Endothelial cell of umbilical vein (primary cell): ENCODE measurements at regions not wholly inside any gene's neighbourhood (a gene's known extent, or its start where the extent isn't known, plus 50 kb on each side); places are given as distances from the start of the nearest gene placed in this dataset.

Source experiments
- BruUV-seq: library from RNA; stranded (reverse); fragments of 400-500 nt; replicated peaks from 2 replicates; lab custom pipeline; 2021; lab: Mats Ljungman, UMichigan
- CTCF ChIA-PET: fragments of 300-600, 350-600 bp; sonication (Branson Sonifier 250); formaldehyde crosslinking; loops from one replicate; lab custom pipeline; 2021; ENCODE audit warnings: antibody characterized with exemption, inconsistent platforms; lab: Charles Lee
- POLR2A ChIA-PET: fragments of 300-600, 350-600 bp; sonication (Branson Sonifier 250); formaldehyde crosslinking; loops from one replicate; lab custom pipeline; 2021; ENCODE audit warnings: antibody characterized with exemption, inconsistent platforms; lab: Charles Lee
- DNase-seq: peaks from one replicate; pipeline ENCODE4 v3.0.0-alpha.2; 2011; ENCODE audit warnings: low read depth, low spot score
- FAIRE-seq: peaks from 2 replicates; lab custom pipeline; 2011; peaks lifted over from hg19 to GRCh38; lab: Jason Lieb, UNC
- H2AFZ ChIP-seq: 2 replicates; pipeline ENCODE4 v1.6.0; 2012; ENCODE audit warnings: low read depth, low read length, control low read depth, inconsistent platforms
- H3K27ac ChIP-seq: 2 replicates; pipeline ENCODE4 v1.5.1; 2011; ENCODE audit warnings: low read depth, mild to moderate bottlenecking, control low read depth, low read length, moderate library complexity; ENCODE audit not compliant: insufficient read depth
- H3K27me3 ChIP-seq, 2 experiments: 2 replicates each; pipeline versions ENCODE4 v1.6.0 to v1.6.1; 2011; ENCODE audit warnings: low read length in 2 of 2, mixed read lengths in 1 of 2; ENCODE audit not compliant: control insufficient read depth in 2 of 2, insufficient read depth in 2 of 2
- H3K36me3 ChIP-seq, 2 experiments: 2 replicates in 1 of 2; 3 replicates in 1 of 2; pipeline ENCODE4 v1.5.1; 2011; ENCODE audit warnings: low read length in 2 of 2, mild to moderate bottlenecking in 1 of 2, moderate library complexity in 1 of 2; ENCODE audit not compliant: control insufficient read depth in 2 of 2, insufficient read depth in 2 of 2; ENCODE audit errors: extremely low read depth in 1 of 2
- H3K4me1 ChIP-seq: 3 replicates; pipeline ENCODE4 v1.5.1; 2011; ENCODE audit warnings: mild to moderate bottlenecking, low read length; ENCODE audit not compliant: control insufficient read depth, insufficient read depth; ENCODE audit errors: extremely low read depth
- H3K4me2 ChIP-seq: 2 replicates; pipeline ENCODE4 v1.6.1; 2011; ENCODE audit warnings: low read length, control low read depth, mixed read lengths; ENCODE audit not compliant: insufficient read depth
- H3K4me3 ChIP-seq, 3 experiments: fragments of 200-600 bp in 1 of 3; sonication (generic), shearing (Covaris generic) in 1 of 3; replicated peaks in 1 of 3; 2 replicates each; pipeline ENCODE4 v1.5.1; 2011 to 2016; ENCODE audit warnings: control low read depth in 3 of 3, low read length in 3 of 3, mild to moderate bottlenecking in 2 of 3, inconsistent platforms in 1 of 3, low read depth in 1 of 3, moderate library complexity in 1 of 3; ENCODE audit not compliant: insufficient read depth in 1 of 3
- H3K79me2 ChIP-seq: 2 replicates; pipeline ENCODE4 v1.6.0; 2012; ENCODE audit warnings: low read length, inconsistent platforms; ENCODE audit not compliant: control insufficient read depth, insufficient read depth
- H3K9ac ChIP-seq: replicated peaks from 2 replicates; pipeline ENCODE3; 2011; ENCODE audit warnings: low read length, control low read depth; ENCODE audit not compliant: insufficient read depth; ENCODE audit errors: extremely low read depth
- H3K9me1 ChIP-seq: replicated peaks from 3 replicates; pipeline ENCODE4 v1.6.0; 2011; ENCODE audit warnings: mild to moderate bottlenecking, low read length; ENCODE audit not compliant: control insufficient read depth, insufficient read depth; ENCODE audit errors: extremely low read depth
- H3K9me3 ChIP-seq: replicated peaks from 2 replicates; pipeline ENCODE4 v1.5.1; 2012; ENCODE audit warnings: low read length, inconsistent platforms; ENCODE audit not compliant: control insufficient read depth, insufficient read depth
- H4K20me1 ChIP-seq: replicated peaks from 2 replicates; pipeline ENCODE3; 2011; ENCODE audit warnings: mild to moderate bottlenecking, low read length; ENCODE audit not compliant: control insufficient read depth, insufficient read depth; ENCODE audit errors: extremely low read depth
- EZH2 ChIP-seq: IDR thresholded peaks from 2 replicates; pipeline ENCODE4 v1.6.1; 2012; ENCODE audit warnings: borderline replicate concordance, low read depth, mild to moderate bottlenecking, moderate library complexity, low read length, inconsistent platforms; ENCODE audit not compliant: severe bottlenecking
- FOS ChIP-seq: IDR thresholded peaks from 2 replicates; pipeline ENCODE4 v1.6.1; 2011; ENCODE audit warnings: mild to moderate bottlenecking, low read length, moderate library complexity, borderline replicate concordance; ENCODE audit not compliant: insufficient read depth
- GATA2 ChIP-seq: IDR thresholded peaks from 2 replicates; pipeline ENCODE4 v1.7.0; 2011; ENCODE audit warnings: low read depth, mild to moderate bottlenecking, moderate library complexity, mixed read lengths, low read length; ENCODE audit not compliant: insufficient read length, insufficient read depth
- JUN ChIP-seq: IDR thresholded peaks from 2 replicates; pipeline ENCODE4 v1.6.1; 2011; ENCODE audit warnings: borderline replicate concordance, low read depth; ENCODE audit not compliant: insufficient read length, insufficient read depth
- MYC ChIP-seq: IDR thresholded peaks from one replicate; pipeline ENCODE4 v1.6.1; 2011; ENCODE audit warnings: mild to moderate bottlenecking, low read depth, low read length
- POLR2A ChIP-seq: IDR thresholded peaks from 2 replicates; pipeline ENCODE4 v1.6.1; 2012; ENCODE audit warnings: low read depth, mild to moderate bottlenecking, control low read depth, low read length
- POLR2AphosphoS5 ChIP-seq: IDR thresholded peaks from 2 replicates; pipeline ENCODE4 v1.6.1; 2012; ENCODE audit warnings: low read depth, mild to moderate bottlenecking, control low read depth, low read length, moderate library complexity; ENCODE audit not compliant: insufficient read depth
- dilution Hi-C: fragments of 300-500 bp; cut with MboI; formaldehyde crosslinking; loops from one replicate; pipeline ENCODE4 v1.15.0; 2019; ENCODE audit warnings: low sequenced_read_pairs; ENCODE audit not compliant: extremely low pct_ligation_motif_present
- intact Hi-C: fragments of 100-400 bp; cut with micrococcal nuclease; formaldehyde crosslinking; loops from one replicate; pipeline ENCODE4 v1.10.0; 2022
- TF ChIP-seq, protein P1 (sequence below): IDR thresholded peaks from 2 replicates; pipeline ENCODE4 v1.6.1; 2011; ENCODE audit not compliant: insufficient read depth, insufficient read length
- TF ChIP-seq, protein P2 (sequence below), 2 donors: IDR thresholded peaks; 1 replicate in 1 of 2; 2 replicates in 1 of 2; pipeline ENCODE4 v1.5.1; 2011; ENCODE audit warnings: low read length in 2 of 2, mild to moderate bottlenecking in 2 of 2, moderate library complexity in 2 of 2, control low read depth in 1 of 2, inconsistent platforms in 1 of 2, low read depth in 1 of 2; ENCODE audit not compliant: insufficient read depth in 1 of 2; ENCODE audit errors: extremely low read depth in 1 of 2

DNA sequence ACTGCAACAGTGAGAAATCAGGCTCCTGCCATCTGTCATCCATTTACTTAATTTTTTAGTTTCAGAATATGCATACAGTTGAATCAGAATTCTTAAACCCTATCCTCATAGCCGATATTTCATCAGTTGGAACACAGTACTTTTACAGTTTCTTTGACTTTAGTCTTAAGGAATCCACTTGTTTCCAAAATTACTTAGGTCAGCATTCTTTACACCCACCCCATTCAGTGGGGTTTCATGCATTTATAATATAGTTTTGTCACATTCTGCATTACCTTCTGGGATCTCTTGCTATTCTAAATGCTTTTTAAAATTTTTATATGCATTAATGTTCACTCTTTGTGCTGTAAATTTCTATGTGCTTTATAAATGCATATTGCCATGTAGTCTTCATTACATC lies 400.4 kb upstream of the LRRTM4 start:
- POLR2A ChIA-PET: no interaction called here
- Histone ChIP-seq H2AFZ (no peak overlapping the region), H4K20me1 (no peaks in the 10 kb centered on the region), H3K27ac (no peak overlapping the region), H3K79me2 (no peaks in the 10 kb centered on the region), H3K36me3 (no peaks in the 10 kb centered on the region), H3K4me1 (no peaks in the 10 kb centered on the region), H3K27me3 (no peaks in the 10 kb centered on the region), H3K9me3 (peaks cover 2% of the 10 kb centered on the region), H3K4me2 (no peak overlapping the region), H3K9ac (no peak overlapping the region), H3K4me3 (no peak overlapping the region), H3K9me1 (no peaks in the 10 kb centered on the region)
- BruUV-seq: no TSS peak
- intact Hi-C loops (no loop called here), dilution Hi-C loops (no loop called here)
- no peak for DNase-seq
- CTCF ChIA-PET: no interaction called here
- no peak for FAIRE-seq
- TF ChIP-seq POLR2AphosphoS5 (no peak), GATA2 (no peak), JUN (no peak), FOS (no peak), POLR2A (no peak), EZH2 (no peak)
- TF ChIP-seq, protein P1, sequence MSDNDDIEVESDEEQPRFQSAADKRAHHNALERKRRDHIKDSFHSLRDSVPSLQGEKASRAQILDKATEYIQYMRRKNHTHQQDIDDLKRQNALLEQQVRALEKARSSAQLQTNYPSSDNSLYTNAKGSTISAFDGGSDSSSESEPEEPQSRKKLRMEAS: no peak

DNA sequence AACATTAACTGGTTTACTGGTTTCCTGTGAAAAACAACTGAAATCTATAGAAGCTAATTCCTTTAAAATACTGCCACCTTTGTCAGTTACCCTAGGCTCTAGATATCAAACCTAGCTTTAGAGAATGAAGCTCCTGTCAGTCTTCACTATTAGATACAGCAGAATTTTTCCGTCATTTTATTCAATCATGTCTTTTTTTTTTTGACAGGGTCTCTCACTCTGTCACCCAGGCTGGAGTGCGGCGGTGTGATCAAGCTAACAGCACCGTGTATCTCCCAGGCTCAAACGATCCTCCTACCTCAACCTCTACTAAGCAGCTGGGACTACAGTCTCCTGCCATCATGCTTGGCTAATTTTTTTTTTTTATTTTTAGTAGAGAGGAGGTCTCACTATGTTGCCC lies 415.2 kb upstream of the LRRTM4 start:
- CTCF ChIA-PET: no interaction called here
- no peak overlapping the region for H3K4me2 ChIP-seq
- dilution Hi-C loops (no loop called here), intact Hi-C loops (no loop called here)
- H3K4me1 ChIP-seq: no peaks in the 10 kb centered on the region
- BruUV-seq: no TSS peak
- no peak overlapping the region for H3K9ac ChIP-seq
- no peaks in the 10 kb centered on the region for H4K20me1 ChIP-seq
- no peaks in the 10 kb centered on the region for H3K9me1 ChIP-seq
- H3K4me3 ChIP-seq: no peak overlapping the region
- FAIRE-seq: no peak
- no peaks in the 10 kb centered on the region for H3K9me3 ChIP-seq
- POLR2A ChIA-PET: no interaction called here
- no peaks in the 10 kb centered on the region for H3K79me2 ChIP-seq
- no peak for DNase-seq
- no peak overlapping the region for H3K27ac ChIP-seq
- TF ChIP-seq JUN: no peak
- TF ChIP-seq, protein P2, sequence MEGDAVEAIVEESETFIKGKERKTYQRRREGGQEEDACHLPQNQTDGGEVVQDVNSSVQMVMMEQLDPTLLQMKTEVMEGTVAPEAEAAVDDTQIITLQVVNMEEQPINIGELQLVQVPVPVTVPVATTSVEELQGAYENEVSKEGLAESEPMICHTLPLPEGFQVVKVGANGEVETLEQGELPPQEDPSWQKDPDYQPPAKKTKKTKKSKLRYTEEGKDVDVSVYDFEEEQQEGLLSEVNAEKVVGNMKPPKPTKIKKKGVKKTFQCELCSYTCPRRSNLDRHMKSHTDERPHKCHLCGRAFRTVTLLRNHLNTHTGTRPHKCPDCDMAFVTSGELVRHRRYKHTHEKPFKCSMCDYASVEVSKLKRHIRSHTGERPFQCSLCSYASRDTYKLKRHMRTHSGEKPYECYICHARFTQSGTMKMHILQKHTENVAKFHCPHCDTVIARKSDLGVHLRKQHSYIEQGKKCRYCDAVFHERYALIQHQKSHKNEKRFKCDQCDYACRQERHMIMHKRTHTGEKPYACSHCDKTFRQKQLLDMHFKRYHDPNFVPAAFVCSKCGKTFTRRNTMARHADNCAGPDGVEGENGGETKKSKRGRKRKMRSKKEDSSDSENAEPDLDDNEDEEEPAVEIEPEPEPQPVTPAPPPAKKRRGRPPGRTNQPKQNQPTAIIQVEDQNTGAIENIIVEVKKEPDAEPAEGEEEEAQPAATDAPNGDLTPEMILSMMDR (IDR thresholded peaks at IDR 0.05; ENCODE audit: extremely low read depth in 1 of 2, insufficient read depth in 1 of 2, low read depth in 1 of 2, low read length in 2 of 2): no peak
- TF ChIP-seq FOS: no peak
- no peak for TF ChIP-seq GATA2
- TF ChIP-seq, protein P1: no peak
- TF ChIP-seq EZH2: no peak
- TF ChIP-seq POLR2A: no peak
- no peak for TF ChIP-seq POLR2AphosphoS5
- TF ChIP-seq MYC: no peak
- no peaks in the 10 kb centered on the region for H3K36me3 ChIP-seq
- H3K27me3 ChIP-seq: no peaks in the 10 kb centered on the region
- H2AFZ ChIP-seq: no peak overlapping the region
